WTC11 (cell line): ENCODE measurements at regions not wholly inside any gene's neighbourhood (a gene's known extent, or its start where the extent isn't known, plus 50 kb on each side); places are given as distances from the start of the nearest gene placed in this dataset.
A peak's percentile ranks its signal among the peaks of the same experiment; 100 is the strongest.

Experiments used
- ATAC-seq: fragments of 200-7000 bp; cut with Tn5 transposase; 2 replicates; pipeline ENCODE4 v1.10.0; 2021; ENCODE audit warnings: mild to moderate bottlenecking, moderate library complexity
- CTCF ChIA-PET: fragments of 300-600 bp; sonication (Branson Sonifier 250); formaldehyde crosslinking; loops from one replicate; lab custom pipeline; 2021; ENCODE audit warnings: antibody characterized with exemption; lab: Charles Lee
- POLR2A ChIA-PET: fragments of 350-600 bp; sonication (Branson Sonifier 250); formaldehyde crosslinking; loops from one replicate; lab custom pipeline; 2021; ENCODE audit warnings: antibody characterized with exemption; lab: Charles Lee
- DNase-seq: peaks from one replicate; pipeline ENCODE4 v3.0.0; 2021; ENCODE audit warnings: low spot score
- H3K27ac Mint-ChIP-seq: 2 replicates; pipeline ENCODE4 v1.8.0; 2021; ENCODE audit warnings: mixed read lengths
- H3K27me3 Mint-ChIP-seq: 2 replicates; pipeline ENCODE4 v1.8.0; 2021; ENCODE audit warnings: low read depth, mild to moderate bottlenecking, moderate library complexity, mixed read lengths
- H3K36me3 Mint-ChIP-seq: 2 replicates; pipeline ENCODE4 v1.8.0; 2021; ENCODE audit warnings: mixed read lengths
- H3K4me1 Mint-ChIP-seq: 2 replicates; pipeline ENCODE4 v1.8.0; 2022; ENCODE audit warnings: mixed read lengths
- H3K4me3 Mint-ChIP-seq: 2 replicates; pipeline ENCODE4 v1.8.0; 2021; ENCODE audit warnings: mild to moderate bottlenecking, moderate library complexity, mixed read lengths
- H3K9me3 Mint-ChIP-seq: 2 replicates; pipeline ENCODE4 v1.8.0; 2021; ENCODE audit warnings: mixed read lengths
- ESRRA ChIP-seq: sonication (generic); formaldehyde crosslinking; IDR thresholded peaks from 2 replicates; pipeline ENCODE4 v1.8.1; 2022; ENCODE audit warnings: mild to moderate bottlenecking, missing genetic modification reagents, borderline replicate concordance
- ETV6 ChIP-seq: sonication (generic); formaldehyde crosslinking; IDR thresholded peaks from 2 replicates; pipeline ENCODE4 v1.8.1; 2022; ENCODE audit warnings: mild to moderate bottlenecking, missing genetic modification reagents
- FOXJ3 ChIP-seq: sonication (generic); formaldehyde crosslinking; IDR thresholded peaks from 2 replicates; pipeline ENCODE4 v1.9.0; 2021; ENCODE audit warnings: missing genetic modification reagents, mild to moderate bottlenecking, borderline replicate concordance
- GABPB1 ChIP-seq: sonication (generic); formaldehyde crosslinking; IDR thresholded peaks from 2 replicates; pipeline ENCODE4 v1.8.1; 2023; ENCODE audit warnings: mild to moderate bottlenecking, missing genetic modification reagents
- MXD4 ChIP-seq: fragments of 250-450 bp; sonication (Bioruptor Pico); IDR thresholded peaks from 2 replicates; pipeline ENCODE4 v1.8.0; 2021; ENCODE audit warnings: mild to moderate bottlenecking, moderate library complexity, borderline replicate concordance
- MYBL2 ChIP-seq: sonication (generic); formaldehyde crosslinking; IDR thresholded peaks from 2 replicates; pipeline ENCODE4 v1.8.1; 2023; ENCODE audit warnings: mild to moderate bottlenecking, moderate library complexity, missing genetic modification reagents
- NFE2L1 ChIP-seq: sonication (generic); formaldehyde crosslinking; IDR thresholded peaks from 2 replicates; pipeline ENCODE4 v1.8.1; 2023; ENCODE audit warnings: missing genetic modification reagents
- RORB ChIP-seq: fragments of 250-450 bp; sonication (Bioruptor Pico); IDR thresholded peaks from 2 replicates; pipeline ENCODE4 v1.9.0; 2021; ENCODE audit warnings: mild to moderate bottlenecking
- TEAD4 ChIP-seq: sonication (generic); formaldehyde crosslinking; IDR thresholded peaks from 2 replicates; pipeline ENCODE4 v1.8.0; 2022; ENCODE audit warnings: mild to moderate bottlenecking, missing genetic modification reagents
- TP53 ChIP-seq: sonication (generic); formaldehyde crosslinking; IDR thresholded peaks from 2 replicates; pipeline ENCODE4 v1.8.1; 2023; ENCODE audit warnings: mild to moderate bottlenecking, missing genetic modification reagents
- ZNF121 ChIP-seq: sonication (generic); formaldehyde crosslinking; IDR thresholded peaks from 2 replicates; pipeline ENCODE4 v1.8.0; 2023; ENCODE audit warnings: missing genetic modification reagents
- ZNF138 ChIP-seq: sonication (generic); formaldehyde crosslinking; conservative IDR thresholded peaks from 2 replicates; pipeline ENCODE4 v1.8.1; 2022; ENCODE audit warnings: mild to moderate bottlenecking, moderate library complexity, missing genetic modification reagents
- ZNF317 ChIP-seq: sonication (generic); formaldehyde crosslinking; IDR thresholded peaks from 2 replicates; pipeline ENCODE4 v1.8.1; 2023; ENCODE audit warnings: low read depth, mild to moderate bottlenecking, moderate library complexity, missing genetic modification reagents, borderline replicate concordance
- ZNF396 ChIP-seq: fragments of 250-450 bp; sonication (Bioruptor Pico); IDR thresholded peaks from 2 replicates; pipeline ENCODE4 v1.8.0; 2021; ENCODE audit warnings: mild to moderate bottlenecking, moderate library complexity, borderline replicate concordance
- TF ChIP-seq, protein P1 (sequence below): fragments of 250-450 bp; sonication (Bioruptor Pico); IDR thresholded peaks from 2 replicates; pipeline ENCODE4 v1.9.0; 2021; ENCODE audit warnings: mild to moderate bottlenecking, borderline replicate concordance
- TF ChIP-seq, protein P2 (sequence below): fragments of 250-450 bp; sonication (Bioruptor Pico); IDR thresholded peaks from 2 replicates; pipeline ENCODE4 v1.9.0; 2021; ENCODE audit warnings: mild to moderate bottlenecking
- TF ChIP-seq, protein P3 (sequence below): fragments of 250-450 bp; sonication (Bioruptor Pico); IDR thresholded peaks from 2 replicates; pipeline ENCODE4 v1.9.0; 2021; ENCODE audit warnings: moderate library complexity, mild to moderate bottlenecking, inconsistent platforms, borderline replicate concordance
- TF ChIP-seq, protein P4 (sequence below): sonication (generic); formaldehyde crosslinking; conservative IDR thresholded peaks from 2 replicates; pipeline ENCODE4 v1.8.1; 2023; ENCODE audit warnings: mild to moderate bottlenecking, low read depth, missing genetic modification reagents, moderate library complexity
- TF ChIP-seq, protein P5 (sequence below): sonication (generic); formaldehyde crosslinking; IDR thresholded peaks from 2 replicates; pipeline ENCODE4 v1.8.1; 2023; ENCODE audit warnings: mild to moderate bottlenecking, missing genetic modification reagents
- TF ChIP-seq, protein P6 (sequence below): sonication (generic); formaldehyde crosslinking; IDR thresholded peaks from 2 replicates; pipeline ENCODE4 v1.8.0; 2022; ENCODE audit warnings: mild to moderate bottlenecking, missing genetic modification reagents

DNA sequence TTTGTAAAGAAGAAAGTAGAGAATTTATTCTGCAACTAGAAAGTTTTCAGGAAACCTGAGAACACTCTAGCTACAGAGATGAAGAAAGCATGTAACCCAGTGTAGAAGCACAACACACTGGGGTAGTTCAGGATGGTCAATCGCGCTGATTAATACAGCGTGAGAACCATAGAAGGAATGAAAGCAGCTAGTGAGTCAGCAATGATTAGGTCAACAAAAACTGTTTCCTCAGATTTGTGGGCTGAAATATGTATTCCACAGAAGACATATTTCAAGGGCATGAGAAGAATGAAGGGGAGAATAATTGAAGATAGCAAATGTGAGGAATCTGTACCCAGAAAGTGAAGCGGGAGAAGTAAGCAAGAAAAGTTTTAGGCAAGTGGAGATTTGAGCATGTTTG, 97.8 kb upstream of the ADGRL2 start:
- DNase-seq = no peak
- ChIA-PET POLR2A (no interaction called here), CTCF (interaction anchor here (0.5 kb wide), 1 partner anchor 158 kb away, joined by 3 read pairs; no protein-coding TSS in a partner anchor)
- H3K9me3 Mint-ChIP-seq = no peaks in the 10 kb centered on the region
- H3K27me3 Mint-ChIP-seq = no peaks in the 10 kb centered on the region
- H3K27ac Mint-ChIP-seq = 0 out of 2 replicates have a peak overlapping the region, but pooled peaks have one; percentile 2
- H3K4me3 Mint-ChIP-seq = no peak overlapping the region
- TF ChIP-seq ZNF138 (no peak), RORB (no peak)
- ATAC-seq = no peak
- H3K4me1 Mint-ChIP-seq = peaks cover 51% of the 10 kb centered on the region
- H3K36me3 Mint-ChIP-seq = no peaks in the 10 kb centered on the region

DNA sequence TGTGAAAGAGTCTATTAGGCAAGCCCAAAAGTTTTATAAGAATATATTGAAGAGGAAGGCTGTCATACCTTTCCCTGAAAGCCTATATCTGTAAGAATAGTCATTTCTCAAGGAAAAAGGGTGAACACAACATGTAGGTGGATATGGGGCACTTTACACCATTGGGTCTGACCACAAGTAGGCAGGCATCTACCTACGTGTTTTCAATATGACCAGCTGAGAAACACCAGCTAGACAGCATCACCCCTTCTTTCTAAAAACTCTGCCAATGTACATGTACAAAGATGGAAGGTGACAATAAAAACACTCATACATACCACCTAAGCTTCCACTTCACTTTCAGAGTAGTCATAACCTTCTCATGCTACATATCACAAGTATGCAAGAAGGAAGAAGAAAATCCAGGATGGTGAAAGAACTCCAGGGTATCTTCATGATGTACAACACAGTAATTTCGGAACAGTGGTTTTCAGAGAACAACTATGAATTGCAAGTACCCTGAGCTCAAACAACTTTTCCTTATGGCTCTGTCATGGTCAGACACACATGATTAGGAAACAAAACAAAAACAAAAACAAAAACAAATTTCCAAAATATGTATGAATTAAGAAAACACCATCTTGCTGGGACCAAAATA, 98.5 kb upstream of the ADGRL2 start:
- POLR2A ChIA-PET = no interaction called here
- ATAC-seq = no peak
- Mint-ChIP-seq H3K9me3 (no peaks in the 10 kb centered on the region), H3K4me1 (peaks cover 50% of the 10 kb centered on the region), H3K27ac (no peak overlapping the region), H3K27me3 (no peaks in the 10 kb centered on the region), H3K36me3 (no peaks in the 10 kb centered on the region), H3K4me3 (no peak overlapping the region)
- DNase-seq = no peak
- CTCF ChIA-PET = no interaction called here
- TF ChIP-seq, protein P1, sequence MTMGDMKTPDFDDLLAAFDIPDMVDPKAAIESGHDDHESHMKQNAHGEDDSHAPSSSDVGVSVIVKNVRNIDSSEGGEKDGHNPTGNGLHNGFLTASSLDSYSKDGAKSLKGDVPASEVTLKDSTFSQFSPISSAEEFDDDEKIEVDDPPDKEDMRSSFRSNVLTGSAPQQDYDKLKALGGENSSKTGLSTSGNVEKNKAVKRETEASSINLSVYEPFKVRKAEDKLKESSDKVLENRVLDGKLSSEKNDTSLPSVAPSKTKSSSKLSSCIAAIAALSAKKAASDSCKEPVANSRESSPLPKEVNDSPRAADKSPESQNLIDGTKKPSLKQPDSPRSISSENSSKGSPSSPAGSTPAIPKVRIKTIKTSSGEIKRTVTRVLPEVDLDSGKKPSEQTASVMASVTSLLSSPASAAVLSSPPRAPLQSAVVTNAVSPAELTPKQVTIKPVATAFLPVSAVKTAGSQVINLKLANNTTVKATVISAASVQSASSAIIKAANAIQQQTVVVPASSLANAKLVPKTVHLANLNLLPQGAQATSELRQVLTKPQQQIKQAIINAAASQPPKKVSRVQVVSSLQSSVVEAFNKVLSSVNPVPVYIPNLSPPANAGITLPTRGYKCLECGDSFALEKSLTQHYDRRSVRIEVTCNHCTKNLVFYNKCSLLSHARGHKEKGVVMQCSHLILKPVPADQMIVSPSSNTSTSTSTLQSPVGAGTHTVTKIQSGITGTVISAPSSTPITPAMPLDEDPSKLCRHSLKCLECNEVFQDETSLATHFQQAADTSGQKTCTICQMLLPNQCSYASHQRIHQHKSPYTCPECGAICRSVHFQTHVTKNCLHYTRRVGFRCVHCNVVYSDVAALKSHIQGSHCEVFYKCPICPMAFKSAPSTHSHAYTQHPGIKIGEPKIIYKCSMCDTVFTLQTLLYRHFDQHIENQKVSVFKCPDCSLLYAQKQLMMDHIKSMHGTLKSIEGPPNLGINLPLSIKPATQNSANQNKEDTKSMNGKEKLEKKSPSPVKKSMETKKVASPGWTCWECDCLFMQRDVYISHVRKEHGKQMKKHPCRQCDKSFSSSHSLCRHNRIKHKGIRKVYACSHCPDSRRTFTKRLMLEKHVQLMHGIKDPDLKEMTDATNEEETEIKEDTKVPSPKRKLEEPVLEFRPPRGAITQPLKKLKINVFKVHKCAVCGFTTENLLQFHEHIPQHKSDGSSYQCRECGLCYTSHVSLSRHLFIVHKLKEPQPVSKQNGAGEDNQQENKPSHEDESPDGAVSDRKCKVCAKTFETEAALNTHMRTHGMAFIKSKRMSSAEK (CRISPR knock-in tag) = no peak
- TF ChIP-seq, protein P2, sequence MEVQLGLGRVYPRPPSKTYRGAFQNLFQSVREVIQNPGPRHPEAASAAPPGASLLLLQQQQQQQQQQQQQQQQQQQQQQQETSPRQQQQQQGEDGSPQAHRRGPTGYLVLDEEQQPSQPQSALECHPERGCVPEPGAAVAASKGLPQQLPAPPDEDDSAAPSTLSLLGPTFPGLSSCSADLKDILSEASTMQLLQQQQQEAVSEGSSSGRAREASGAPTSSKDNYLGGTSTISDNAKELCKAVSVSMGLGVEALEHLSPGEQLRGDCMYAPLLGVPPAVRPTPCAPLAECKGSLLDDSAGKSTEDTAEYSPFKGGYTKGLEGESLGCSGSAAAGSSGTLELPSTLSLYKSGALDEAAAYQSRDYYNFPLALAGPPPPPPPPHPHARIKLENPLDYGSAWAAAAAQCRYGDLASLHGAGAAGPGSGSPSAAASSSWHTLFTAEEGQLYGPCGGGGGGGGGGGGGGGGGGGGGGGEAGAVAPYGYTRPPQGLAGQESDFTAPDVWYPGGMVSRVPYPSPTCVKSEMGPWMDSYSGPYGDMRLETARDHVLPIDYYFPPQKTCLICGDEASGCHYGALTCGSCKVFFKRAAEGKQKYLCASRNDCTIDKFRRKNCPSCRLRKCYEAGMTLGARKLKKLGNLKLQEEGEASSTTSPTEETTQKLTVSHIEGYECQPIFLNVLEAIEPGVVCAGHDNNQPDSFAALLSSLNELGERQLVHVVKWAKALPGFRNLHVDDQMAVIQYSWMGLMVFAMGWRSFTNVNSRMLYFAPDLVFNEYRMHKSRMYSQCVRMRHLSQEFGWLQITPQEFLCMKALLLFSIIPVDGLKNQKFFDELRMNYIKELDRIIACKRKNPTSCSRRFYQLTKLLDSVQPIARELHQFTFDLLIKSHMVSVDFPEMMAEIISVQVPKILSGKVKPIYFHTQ (CRISPR knock-in tag) = no peak
- TF ChIP-seq NFE2L1 (no peak), ZNF121 (CRISPR knock-in tag) (no peak), TEAD4 (CRISPR knock-in tag) (no peak), ZNF396 (CRISPR knock-in tag) (no peak), TP53 (CRISPR knock-in tag) (no peak), ETV6 (CRISPR knock-in tag) (no peak), FOXJ3 (CRISPR knock-in tag) (no peak), MYBL2 (no peak), RORB (no peak), GABPB1 (CRISPR knock-in tag) (no peak), ZNF317 (no peak), ESRRA (CRISPR knock-in tag) (no peak), MXD4 (CRISPR knock-in tag) (no peak)
- TF ChIP-seq, protein P3, sequence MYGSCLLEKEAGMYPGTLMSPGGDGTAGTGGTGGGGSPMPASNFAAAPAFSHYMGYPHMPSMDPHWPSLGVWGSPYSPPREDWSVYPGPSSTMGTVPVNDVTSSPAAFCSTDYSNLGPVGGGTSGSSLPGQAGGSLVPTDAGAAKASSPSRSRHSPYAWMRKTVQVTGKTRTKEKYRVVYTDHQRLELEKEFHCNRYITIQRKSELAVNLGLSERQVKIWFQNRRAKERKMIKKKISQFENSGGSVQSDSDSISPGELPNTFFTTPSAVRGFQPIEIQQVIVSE = no peak
- TF ChIP-seq, protein P4, sequence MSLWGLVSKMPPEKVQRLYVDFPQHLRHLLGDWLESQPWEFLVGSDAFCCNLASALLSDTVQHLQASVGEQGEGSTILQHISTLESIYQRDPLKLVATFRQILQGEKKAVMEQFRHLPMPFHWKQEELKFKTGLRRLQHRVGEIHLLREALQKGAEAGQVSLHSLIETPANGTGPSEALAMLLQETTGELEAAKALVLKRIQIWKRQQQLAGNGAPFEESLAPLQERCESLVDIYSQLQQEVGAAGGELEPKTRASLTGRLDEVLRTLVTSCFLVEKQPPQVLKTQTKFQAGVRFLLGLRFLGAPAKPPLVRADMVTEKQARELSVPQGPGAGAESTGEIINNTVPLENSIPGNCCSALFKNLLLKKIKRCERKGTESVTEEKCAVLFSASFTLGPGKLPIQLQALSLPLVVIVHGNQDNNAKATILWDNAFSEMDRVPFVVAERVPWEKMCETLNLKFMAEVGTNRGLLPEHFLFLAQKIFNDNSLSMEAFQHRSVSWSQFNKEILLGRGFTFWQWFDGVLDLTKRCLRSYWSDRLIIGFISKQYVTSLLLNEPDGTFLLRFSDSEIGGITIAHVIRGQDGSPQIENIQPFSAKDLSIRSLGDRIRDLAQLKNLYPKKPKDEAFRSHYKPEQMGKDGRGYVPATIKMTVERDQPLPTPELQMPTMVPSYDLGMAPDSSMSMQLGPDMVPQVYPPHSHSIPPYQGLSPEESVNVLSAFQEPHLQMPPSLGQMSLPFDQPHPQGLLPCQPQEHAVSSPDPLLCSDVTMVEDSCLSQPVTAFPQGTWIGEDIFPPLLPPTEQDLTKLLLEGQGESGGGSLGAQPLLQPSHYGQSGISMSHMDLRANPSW (CRISPR knock-in tag) = no peak
- TF ChIP-seq, protein P5, sequence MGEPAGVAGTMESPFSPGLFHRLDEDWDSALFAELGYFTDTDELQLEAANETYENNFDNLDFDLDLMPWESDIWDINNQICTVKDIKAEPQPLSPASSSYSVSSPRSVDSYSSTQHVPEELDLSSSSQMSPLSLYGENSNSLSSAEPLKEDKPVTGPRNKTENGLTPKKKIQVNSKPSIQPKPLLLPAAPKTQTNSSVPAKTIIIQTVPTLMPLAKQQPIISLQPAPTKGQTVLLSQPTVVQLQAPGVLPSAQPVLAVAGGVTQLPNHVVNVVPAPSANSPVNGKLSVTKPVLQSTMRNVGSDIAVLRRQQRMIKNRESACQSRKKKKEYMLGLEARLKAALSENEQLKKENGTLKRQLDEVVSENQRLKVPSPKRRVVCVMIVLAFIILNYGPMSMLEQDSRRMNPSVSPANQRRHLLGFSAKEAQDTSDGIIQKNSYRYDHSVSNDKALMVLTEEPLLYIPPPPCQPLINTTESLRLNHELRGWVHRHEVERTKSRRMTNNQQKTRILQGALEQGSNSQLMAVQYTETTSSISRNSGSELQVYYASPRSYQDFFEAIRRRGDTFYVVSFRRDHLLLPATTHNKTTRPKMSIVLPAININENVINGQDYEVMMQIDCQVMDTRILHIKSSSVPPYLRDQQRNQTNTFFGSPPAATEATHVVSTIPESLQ (CRISPR knock-in tag) = no peak
- TF ChIP-seq, protein P6, sequence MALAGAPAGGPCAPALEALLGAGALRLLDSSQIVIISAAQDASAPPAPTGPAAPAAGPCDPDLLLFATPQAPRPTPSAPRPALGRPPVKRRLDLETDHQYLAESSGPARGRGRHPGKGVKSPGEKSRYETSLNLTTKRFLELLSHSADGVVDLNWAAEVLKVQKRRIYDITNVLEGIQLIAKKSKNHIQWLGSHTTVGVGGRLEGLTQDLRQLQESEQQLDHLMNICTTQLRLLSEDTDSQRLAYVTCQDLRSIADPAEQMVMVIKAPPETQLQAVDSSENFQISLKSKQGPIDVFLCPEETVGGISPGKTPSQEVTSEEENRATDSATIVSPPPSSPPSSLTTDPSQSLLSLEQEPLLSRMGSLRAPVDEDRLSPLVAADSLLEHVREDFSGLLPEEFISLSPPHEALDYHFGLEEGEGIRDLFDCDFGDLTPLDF (CRISPR knock-in tag) = no peak
